ENCODE measurements at regions not wholly inside any gene's neighbourhood (a gene's known extent, or its start where the extent isn't known, plus 50 kb on each side); places are given as distances from the start of the nearest gene placed in this dataset.
"Not testable (repeated sequence)": the region's sequence is repeated elsewhere in the genome, so short reads cannot be mapped to it uniquely, and the experiment has no call there.

DNA sequence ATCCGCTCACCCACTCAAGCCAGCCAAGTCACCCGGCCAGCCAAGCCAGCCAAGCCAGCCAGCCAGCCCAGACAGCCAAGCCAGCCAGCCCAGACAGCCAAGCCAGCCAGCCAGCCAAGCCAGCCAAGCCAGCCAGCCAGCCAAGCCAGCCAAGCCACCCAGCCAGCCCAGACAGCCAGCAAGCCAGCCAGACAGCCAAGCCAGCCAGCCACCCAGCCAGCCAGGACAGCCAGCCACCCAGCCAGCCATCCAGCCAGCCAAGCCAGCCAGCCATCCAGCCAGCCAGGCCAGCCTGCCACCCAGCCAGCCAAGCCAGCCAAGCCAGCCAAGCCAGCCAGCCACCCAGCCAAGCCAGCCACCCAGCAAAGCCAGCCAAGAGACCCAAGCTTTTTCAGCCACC is 316.8 kb upstream of the PLGLB2 start:
- not testable (repeated sequence) for DNase-seq (ENCODE audit: low spot score)

DNA sequence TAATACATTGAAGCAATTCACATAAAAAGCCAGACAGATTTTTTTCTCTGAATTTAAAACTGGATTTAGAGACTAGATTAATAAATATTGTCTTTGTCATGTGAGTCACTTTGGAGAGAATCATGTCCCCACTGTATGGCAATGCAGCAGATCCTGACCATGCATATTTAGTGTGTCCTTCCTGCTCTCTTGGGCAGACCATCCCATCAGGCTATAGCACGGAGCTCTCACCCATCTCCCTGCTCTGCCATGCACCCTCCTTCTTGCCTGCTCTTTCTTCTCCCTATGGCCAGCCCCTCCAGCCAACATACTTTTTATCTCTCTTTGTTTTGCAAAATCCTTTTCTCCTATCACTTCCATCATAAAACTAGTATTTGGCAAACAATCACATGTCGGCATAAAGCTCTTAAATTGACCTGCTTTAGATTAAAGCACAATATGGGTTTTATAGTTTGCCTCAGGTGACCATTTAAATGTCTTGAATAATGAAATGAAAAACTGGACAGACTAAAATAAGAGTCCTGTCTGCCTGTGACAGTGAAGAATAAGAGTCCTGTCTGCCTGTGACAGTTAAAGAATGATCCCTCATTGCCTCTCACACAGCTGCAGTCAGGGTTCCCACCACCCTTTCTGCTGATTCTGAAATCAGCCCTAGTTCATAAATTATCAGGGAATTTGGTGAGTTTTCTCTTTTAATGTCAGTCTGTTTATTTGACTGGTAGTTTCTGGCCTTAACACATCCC is 315.0 kb upstream of the PLGLB2 start:
- DNase-seq (ENCODE audit: low spot score), result not testable (repeated sequence)

DNA sequence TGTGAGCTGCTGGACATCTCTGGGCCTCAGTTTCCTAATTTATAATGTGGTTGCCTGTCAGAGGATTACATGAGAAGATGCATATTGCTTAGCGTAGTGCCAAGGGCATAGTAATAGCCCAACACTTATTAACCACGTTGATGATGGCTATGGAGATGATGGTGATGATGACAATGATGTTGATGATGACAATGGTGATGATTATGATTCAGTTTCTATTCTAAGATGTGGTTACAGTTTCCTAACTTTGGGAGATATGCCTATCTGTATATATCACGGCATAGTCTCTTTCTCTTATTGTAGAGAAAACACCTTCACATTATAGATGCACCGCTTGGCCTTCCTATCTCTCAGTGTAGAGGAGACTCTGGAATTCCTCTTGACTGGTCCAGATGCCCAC is 311.9 kb upstream of the PLGLB2 start:
- not testable (repeated sequence) for DNase-seq (ENCODE audit: low spot score)

DNA sequence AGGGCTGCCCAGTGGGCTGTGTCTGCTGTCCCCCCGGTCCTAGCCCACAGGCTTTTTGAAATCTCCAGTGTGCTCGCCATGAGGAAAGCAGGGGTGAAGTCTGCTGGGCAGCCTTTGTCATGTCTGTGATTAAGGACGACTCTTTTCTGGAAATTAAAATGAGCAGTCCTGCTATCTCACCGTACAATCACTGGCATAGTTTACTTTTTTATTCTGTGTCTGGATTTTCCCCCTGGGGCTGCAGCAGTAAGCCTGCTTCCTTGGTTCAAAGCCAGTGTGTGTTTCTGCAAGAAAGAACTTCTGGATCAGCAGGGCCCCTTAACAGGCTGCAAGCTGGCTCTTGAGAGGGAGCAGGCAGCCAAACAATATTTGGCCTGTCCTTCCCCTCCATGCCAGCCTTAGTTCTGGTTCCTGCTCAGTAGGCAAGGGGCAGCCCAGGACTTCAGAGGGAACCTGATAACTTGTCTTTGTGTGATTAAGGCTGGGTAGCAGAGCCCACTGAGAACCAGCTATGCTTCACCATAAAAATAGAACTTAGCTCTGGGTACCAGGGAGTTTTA is 310.1 kb upstream of the PLGLB2 start:
- not testable (repeated sequence) for DNase-seq (ENCODE audit: low spot score)

DNA sequence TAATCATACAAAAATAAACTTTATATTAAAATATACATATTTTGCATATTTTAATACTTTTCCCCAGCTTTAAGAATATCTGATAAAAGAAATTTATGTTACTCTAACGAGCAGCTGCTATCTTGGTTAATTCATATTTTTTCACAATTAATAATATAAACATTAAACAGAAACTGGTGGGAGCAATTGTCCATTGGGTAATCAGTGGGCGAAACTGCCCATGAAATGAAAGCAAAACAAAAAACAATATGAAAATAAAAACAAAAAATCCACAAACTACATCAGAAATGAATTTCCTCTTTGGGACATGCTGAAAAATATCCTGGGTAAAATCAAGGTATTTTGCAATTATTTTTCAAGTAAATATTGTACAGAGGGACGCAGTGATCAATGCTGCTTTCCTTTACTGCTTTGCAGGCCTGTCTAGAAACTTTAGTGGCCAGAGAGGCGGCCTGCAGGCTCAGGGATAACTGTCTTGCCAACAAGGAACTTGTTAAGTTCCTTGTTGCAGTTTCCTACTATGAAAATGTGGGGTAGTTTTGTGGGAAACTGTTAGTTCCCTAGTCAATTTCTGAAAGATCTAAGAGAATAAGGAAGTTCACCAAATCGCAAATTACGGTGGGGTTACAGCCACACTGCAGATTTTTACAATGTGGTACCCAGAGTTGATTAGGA is 309.0 kb upstream of the PLGLB2 start:
- not testable (repeated sequence) for DNase-seq (ENCODE audit: low spot score)

DNA sequence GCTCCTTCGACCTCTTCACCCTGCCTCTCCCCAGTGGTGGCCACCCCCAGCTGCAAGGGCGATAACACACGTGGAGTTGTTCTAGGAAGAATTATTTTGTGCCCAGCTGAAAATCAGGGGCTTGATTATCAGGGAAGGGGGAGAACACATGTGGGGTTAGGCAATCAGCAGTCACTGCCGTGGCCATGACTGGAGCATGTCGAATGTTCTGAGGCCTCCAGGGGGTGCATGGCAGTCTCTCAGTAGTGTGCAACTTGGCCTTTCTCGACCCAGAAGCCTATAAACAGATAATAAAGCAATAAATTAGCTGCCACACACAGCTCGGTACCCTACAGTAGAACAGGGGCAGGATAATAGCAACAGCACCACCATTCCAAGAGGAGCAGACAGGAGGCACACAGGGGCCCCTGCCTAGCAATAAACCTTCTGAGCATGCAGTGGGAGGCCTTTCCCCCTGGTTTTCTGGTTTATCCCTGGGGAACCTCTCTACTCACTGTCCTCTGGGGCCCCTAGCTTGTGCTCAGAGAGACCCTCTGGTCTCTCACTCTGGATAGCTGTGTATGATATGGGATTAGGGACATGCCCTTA is 308.2 kb upstream of the PLGLB2 start:
- not testable (repeated sequence) for DNase-seq (ENCODE audit: low spot score)

DNA sequence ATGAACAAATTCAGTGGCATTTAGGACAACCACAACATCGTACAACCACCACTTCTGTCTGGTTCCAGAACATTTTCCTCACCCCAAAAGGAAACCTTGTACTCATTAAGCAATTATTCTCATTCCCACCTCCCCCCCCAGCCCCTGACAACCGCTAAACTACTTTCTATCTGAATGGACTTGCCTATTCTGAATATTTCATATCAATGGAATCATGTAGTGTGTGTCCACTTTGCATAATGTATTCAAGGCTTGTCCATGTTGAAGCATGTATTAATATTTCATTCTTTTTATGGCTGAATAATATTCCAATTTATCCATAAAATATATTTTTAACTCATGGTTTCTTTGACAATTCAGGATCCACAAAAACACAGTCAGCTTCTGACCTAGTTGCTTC is 307.2 kb upstream of the PLGLB2 start:
- not testable (repeated sequence) for DNase-seq (ENCODE audit: low spot score)

DNA sequence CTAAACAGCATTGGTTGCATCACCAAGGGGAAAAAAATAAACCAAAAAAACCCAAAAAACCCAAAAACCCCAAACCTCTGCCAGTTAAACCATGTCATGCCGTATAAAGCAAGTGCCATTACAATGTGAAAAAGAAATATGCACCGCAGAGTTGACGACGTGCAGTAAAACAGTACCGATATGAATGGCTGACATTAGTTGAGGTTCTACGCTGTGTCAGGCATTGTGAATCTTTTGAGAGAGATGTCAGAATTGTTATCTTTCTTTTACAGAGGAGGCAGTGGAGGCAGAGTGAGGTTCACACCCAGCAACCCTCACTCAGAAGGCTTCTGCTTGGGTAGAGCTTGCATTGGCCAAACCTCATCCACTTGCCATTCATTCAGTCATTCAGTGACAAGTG is 306.5 kb upstream of the PLGLB2 start:
- not testable (repeated sequence) for DNase-seq (ENCODE audit: low spot score)

DNA sequence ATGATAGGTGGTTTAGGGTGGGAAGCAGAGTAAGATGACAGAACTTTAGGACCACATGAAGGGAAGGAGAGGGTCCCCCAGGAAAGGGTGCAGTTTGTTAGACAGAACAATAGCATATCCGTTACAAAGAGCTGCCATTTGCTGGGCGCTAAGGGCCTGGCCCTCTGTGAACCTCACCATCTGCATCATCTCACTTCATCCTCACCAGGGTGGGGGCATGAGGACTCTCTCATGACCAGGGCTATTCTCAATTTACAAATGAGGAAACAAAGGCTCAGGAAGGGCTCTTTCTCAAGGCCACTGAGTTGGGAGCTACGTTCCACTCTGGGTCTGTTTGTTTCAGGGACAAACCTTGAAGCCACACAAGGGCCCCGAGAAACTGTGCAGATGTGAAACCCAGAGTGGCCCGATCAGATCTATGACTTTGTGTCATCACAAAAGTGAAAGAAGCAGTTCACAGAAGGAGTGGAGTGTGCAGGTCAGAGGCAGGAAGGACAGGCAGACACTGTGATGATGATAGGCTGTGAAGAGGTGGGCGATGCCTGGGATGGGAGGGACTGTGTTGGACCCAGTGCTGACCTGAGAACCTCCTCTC is 304.8 kb upstream of the PLGLB2 start:
- not testable (repeated sequence) for DNase-seq (ENCODE audit: low spot score)

DNA sequence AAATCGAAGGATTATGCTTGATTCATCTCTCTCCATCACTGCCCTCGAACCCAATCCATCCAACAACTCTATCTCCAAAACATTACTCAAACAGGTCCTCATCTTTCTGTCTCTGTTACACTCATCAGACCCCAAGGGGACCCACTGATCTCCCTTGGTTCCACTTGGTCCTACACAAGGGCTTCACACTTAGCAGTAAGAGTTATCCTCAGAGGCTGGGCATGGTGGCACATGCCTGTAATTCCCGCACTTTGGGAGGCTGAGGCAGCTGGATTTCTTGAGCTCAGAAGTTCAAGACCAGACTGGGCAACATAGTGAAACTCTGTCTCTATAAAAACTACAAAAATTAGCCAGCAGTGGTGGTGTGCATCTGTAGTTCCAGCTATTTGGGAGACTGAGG is 302.9 kb upstream of the PLGLB2 start:
- not testable (repeated sequence) for DNase-seq (ENCODE audit: low spot score)

DNA sequence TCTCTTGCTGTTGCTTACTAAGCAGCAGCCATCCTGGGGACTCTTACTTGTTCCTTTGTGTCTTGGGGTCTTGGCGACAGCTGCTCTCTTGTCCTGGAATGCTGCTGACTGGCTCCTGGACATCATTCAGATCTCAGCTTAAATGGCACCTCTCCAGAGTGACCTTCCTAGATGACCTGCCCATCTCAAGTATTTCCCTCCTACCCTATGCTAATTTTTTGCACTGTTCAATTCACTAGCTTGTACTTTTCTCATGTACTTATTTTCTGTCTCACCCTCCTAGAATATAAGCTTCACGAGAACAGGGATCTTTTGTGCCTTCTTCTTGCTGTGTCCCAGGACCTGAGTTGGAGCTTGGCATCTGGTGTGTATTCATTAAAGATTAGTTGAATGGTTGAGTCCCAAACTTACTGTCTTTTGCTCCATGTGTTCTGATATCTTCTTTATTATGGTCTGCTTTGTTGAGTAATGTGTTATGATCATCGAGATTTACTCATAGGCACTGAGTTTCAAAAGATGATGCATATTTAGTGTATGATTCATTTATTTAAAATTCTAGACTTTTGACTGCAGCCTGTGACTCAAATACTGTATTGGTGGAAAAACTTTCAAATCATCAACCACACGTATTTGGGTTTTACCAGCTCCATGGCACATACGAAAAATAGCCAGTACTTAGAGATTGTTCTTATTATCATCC is 302.1 kb upstream of the PLGLB2 start:
- DNase-seq (ENCODE audit: low spot score), result not testable (repeated sequence)

DNA sequence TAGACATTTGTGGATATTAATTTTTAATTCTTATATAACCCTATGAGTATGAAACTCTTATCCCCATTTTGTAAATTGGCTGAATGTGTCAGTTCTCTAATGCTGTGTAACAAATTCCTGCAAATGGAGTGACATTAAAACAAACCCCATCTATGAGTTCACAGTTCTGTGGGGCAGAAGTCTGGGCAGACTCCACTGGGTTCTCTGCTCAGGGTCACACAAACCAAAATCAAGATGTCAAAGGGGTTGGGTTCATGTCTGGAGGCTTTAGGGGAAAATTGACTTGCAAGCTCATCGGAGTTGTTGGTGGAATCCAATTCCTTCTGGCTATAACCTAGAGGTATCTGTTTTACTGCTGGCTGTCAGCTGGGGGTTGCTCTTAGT is 301.6 kb upstream of the PLGLB2 start:
- DNase-seq (ENCODE audit: low spot score), result not testable (repeated sequence)

DNA sequence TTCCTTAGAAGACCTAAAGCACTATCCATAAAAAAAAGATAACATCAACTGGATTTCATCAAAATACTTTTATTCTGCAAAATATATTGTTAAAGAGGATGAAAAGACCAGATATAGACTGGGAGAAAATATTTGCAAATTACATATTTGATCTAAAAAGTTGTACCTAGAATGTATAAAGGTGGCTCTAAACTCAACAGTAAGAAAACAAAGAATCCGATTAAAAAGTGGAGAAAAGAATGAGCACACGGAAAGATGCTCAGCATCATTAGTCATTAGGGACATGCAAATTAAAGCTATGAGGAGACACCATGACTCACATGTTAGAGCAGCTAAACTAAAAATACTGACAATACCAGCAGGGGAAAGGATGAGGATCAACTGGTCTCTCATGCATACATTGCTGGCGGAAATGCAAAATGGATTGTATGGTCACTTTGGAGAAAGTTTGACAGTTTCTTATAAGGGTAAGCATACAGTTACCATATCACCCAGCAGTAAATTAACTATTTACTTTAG is 298.4 kb upstream of the PLGLB2 start:
- not testable (repeated sequence) for DNase-seq (ENCODE audit: low spot score)

DNA sequence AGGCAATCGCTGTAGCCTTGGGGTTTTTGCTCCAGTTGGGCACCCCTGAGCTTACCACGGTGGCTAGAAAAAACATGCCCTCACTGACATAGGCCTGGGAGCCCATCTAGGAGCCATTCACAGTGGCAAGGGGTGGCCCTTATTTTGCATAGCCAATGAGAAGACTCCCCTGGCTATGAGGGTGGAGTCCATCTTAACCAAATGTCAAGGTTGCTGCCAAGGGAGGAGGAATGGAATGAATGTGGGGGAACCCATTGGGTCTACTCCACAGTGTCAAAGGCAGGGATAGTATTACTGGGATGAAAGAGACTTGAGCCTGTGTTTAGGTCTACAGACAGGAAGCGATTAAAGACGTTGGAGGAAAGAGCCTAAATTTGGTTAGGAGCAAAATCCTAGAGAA is 295.7 kb upstream of the PLGLB2 start:
- not testable (repeated sequence) for DNase-seq (ENCODE audit: low spot score)

DNA sequence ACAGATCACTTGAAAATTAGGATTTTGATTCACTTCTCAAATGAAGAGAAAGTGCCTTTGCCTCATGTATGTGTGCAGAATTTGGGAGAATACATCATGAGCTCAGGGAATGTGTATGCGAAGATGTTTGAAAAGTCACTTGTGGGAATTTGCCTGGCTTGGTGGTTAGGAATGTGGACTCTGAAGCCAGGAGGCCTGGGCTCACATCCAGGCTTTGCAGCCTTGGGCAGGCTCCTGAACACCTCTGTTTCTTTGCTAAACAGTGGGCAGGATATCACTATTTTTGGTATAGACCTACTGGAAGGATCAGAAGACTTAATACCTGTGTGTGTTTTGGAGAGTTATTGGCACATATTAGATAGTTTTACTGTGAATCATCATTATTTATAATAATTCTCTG is 295.0 kb upstream of the PLGLB2 start:
- not testable (repeated sequence) for DNase-seq (ENCODE audit: low spot score)

DNA sequence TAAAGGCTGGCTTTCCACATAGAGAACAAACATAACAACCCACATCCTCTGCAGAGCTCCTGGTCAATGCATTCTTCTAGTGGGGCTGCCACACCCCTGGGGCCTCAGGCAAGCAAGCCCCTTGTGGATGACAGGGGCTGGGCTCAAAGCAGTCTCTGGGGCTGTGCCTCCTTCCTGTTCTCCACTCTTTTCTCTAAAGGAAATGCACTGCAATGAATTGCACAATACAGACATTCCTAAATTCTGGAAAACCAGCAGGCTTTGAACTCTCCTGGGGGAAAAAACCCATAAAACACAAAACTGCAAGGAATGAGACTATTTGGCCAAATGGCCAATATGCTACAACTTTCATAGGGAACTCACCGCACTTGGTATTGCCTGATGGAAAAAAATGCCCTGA is 293.9 kb upstream of the PLGLB2 start:
- not testable (repeated sequence) for DNase-seq (ENCODE audit: low spot score)

DNA sequence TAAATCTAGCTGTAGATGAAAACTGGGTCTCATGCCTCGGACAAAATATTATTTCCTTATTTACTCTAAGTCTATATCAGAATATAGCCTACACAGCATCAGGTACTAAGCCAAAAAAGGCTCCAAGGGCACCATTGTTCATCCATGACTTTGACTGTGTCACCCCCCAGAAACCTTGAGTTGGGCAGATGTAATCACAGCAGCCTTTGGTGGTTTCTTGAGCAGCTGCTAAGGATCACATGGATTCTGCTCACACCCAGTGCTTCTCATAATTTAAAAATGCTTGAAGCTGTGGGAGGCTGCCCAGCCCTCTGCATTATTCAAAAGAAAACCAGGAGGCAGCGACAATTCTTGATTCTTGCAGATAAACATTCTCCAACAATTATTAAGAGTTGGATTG is 293.5 kb upstream of the PLGLB2 start:
- not testable (repeated sequence) for DNase-seq (ENCODE audit: low spot score)

DNA sequence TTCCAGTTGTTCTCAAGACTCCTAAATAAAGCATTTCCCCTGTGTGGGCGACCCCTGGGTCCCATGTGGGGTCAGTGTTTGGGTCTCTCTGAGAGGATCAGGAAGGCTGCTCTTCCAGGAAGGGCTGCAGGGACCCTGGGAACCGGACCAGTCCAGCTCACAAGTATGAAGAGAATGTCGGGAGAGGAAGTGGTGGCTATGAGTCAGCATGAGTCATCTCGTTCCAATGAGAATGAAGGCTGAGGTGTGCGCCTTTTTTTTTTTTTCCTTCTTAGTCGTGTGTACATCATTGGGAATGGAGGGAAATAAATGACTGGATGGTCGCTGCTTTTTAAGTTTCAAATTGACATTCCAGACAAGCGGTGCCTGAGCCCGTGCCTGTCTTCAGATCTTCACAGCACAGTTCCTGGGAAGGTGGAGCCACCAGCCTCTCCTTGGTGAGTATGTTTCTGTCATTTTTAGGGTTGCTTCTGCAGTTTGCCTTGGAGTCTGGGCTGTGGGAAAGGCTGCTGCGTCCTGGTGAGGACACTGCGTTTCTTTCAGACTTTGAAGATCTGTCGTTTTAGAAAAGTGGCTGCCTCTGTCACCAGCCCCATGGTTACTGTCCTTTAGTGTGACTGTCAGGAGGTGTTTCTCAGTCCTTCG is 292.6 kb upstream of the PLGLB2 start:
- DNase-seq (ENCODE audit: low spot score), result not testable (repeated sequence)

DNA sequence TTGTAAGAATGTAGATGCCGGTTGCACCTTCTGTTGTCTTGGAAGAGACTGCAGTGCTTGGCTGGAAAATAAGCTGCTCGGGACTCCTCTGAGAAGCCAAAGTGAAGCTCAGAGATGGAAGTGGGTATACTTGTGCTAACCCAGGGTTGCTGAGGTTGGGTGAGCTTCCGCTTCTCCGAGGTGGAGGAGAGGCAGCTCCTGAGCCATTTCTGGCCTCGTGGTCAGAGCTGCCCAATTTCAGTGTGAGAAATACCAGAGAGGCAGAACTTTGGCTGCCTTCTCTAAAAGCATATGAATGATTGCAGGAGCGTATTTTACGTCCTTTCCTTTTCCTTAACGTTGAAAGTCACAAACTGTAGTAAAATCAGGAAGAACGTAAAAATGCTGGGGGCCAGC is 292.0 kb upstream of the PLGLB2 start:
- DNase-seq (ENCODE audit: low spot score), result not testable (repeated sequence)

DNA sequence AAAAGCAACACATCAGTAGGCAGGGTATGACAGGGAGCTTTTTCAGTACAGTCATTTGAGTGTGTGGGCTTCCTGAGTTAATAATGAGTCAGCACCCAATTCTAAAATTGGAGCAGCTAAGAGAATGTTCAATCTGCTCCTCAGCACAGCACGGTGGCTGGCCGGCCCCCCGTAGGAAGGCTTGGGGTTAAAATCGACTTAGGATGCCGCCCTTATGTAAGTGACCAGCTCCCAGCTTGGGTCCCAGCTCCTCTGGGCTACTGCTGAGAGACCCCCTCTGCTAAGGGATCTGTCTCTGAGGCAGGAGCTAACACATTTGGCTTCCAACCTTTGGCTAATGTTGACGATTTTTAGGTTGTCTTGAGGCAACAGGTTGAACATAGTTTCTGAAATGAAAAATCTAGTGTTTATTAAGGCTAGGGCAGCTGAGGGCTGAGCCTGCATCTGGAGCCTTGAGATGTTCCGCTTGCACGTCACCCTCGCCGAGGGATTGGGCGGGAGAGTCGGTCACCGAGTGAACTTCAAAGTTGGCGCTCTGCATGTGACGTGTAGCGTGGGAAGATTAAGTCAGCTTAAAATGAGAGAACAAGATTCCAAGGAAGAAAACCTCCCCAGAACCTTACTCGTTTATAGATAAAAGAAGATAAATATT is 291.3 kb upstream of the PLGLB2 start:
- not testable (repeated sequence) for DNase-seq (ENCODE audit: low spot score)

DNA sequence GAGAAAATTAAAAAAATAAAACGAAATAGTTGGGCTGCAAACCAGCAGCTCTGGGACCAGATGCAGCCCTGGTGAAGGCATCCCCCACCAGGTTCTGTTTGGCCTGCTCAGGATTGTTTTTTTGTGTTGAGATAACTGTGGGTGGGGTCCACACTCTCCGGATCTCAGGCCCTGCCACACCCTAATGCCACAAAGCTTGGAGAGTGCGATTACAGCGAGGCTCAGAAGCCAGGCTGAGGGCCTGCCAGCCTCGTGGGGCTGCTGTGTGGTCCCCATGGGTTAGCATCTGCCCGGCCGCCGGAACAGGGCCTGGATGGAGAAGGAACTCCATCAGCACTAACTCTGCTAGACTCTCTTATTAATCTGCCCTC is 290.8 kb upstream of the PLGLB2 start:
- not testable (repeated sequence) for DNase-seq (ENCODE audit: low spot score)

Data from CD4-positive, alpha-beta T cell treated with Interleukin-15 for 4 hours (primary cell).